LNCaP clone FGC (cell line): ENCODE measurements at regions not wholly inside any gene's neighbourhood (a gene's known extent, or its start where the extent isn't known, plus 50 kb on each side); places are given as distances from the start of the nearest gene placed in this dataset.
"Not testable (repeated sequence)": the region's sequence is repeated elsewhere in the genome, so short reads cannot be mapped to it uniquely, and the experiment has no call there.

Source experiments
- DNase-seq: peaks from one replicate; pipeline ENCODE4 v3.0.0-alpha.2; 2011; ENCODE audit warnings: low read depth
- H3K4me3 ChIP-seq: 2 replicates; pipeline ENCODE4 v1.5.1; 2011; ENCODE audit warnings: mild to moderate bottlenecking, low read depth, low read length, control low read depth
- TF ChIP-seq, protein P1 (sequence below): IDR thresholded peaks from 2 replicates; pipeline ENCODE4 v1.5.1; 2012; ENCODE audit warnings: mild to moderate bottlenecking; ENCODE audit not compliant: control insufficient read depth, insufficient read depth; ENCODE audit errors: extremely low read depth

DNA sequence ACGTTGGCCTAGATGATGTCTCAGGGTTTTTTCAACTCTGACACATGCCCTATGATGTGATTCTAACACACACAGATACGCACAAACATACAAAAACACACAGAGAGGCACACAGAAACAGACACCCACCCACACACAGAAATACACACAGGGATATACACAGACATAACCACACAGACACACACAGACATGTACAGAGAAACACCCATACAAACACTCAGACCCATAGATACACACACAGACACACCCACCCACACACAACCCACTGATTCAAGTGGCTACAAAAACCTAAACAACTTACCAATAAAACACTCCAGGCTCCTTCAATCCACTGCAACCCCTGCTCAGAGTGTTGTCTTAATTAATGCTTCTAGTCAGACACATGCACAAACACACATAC is 244.6 kb upstream of the CCL2 start:
- no peak for DNase-seq
- H3K4me3 ChIP-seq, result no peak overlapping the region
- TF ChIP-seq, protein P1, sequence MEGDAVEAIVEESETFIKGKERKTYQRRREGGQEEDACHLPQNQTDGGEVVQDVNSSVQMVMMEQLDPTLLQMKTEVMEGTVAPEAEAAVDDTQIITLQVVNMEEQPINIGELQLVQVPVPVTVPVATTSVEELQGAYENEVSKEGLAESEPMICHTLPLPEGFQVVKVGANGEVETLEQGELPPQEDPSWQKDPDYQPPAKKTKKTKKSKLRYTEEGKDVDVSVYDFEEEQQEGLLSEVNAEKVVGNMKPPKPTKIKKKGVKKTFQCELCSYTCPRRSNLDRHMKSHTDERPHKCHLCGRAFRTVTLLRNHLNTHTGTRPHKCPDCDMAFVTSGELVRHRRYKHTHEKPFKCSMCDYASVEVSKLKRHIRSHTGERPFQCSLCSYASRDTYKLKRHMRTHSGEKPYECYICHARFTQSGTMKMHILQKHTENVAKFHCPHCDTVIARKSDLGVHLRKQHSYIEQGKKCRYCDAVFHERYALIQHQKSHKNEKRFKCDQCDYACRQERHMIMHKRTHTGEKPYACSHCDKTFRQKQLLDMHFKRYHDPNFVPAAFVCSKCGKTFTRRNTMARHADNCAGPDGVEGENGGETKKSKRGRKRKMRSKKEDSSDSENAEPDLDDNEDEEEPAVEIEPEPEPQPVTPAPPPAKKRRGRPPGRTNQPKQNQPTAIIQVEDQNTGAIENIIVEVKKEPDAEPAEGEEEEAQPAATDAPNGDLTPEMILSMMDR, result no peak

- TF ChIP-seq, protein P1, result no peak
- no peak overlapping the region for H3K4me3 ChIP-seq
- DNase-seq, result no peak
These were observed 243.5 kb upstream of the CCL2 start for GRCh38 chr17:34011599-34011998.

- TF ChIP-seq, protein P1, result no peak
- DNase-seq, result no peak
- H3K4me3 ChIP-seq, result no peak overlapping the region
These were observed 242.2 kb upstream of the CCL2 start for GRCh38 chr17:34012709-34013375.

DNA sequence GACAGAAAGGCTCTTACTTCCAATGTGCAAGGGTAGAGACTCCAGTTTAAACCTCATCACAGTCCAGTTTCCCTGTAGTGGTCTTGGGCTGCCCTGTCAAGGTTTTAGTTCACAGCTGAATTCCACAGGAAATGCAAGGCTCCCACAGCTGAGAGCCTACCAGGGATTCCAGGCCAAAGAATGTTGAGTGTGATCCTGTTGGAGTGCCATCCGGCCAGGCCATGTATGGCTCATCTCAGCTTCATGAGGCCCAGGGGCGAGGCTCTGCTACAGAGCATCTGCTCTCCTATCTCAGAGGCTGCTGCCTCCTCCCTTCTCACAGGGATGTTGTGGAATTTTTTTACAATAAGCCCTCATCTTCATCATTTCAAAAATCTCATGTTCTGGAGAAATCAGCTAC is 239.8 kb upstream of the CCL2 start:
- no peak for DNase-seq
- TF ChIP-seq, protein P1, result no peak
- H3K4me3 ChIP-seq, result no peak overlapping the region

GRCh38 chr17:34024386-34024785 is 230.7 kb upstream of the CCL2 start:
- TF ChIP-seq, protein P1, result no peak
- no peak overlapping the region for H3K4me3 ChIP-seq
- DNase-seq, result no peak

DNA sequence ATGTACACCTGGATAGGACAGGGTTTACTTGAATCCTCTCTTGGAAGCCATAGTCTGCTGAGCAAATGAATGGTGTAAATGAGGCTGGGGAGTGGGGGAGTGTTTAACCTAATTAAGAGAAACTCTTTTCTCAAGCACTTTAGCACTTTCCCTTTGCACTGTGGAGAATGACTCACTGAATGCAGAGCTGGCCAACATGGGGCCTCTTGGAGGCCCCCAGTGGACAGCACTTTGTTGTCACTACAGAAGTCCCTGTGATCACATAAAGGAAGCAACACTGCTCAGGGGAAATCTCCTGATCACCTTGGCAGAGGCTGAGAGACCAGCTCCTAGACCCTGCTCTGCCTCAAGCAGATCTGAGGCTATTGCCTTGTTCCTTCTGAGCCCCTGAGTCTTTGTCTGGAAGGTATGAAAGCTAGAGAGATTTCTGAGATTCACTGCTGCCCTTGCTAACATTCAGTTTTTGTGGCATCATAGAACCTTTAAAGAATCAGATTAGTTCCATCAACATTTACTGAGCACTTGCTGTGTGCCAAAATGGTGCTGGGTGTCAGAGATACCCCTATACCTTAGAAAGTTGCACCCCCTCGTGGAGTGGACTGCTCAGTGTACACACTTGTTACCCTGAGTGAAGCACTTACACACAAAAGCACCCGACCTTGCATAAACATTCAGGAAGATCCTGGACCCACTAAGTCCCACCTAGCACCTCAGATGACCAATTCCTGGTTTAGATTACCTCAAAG is 230.1 kb upstream of the CCL2 start:
- no peak overlapping the region for H3K4me3 ChIP-seq
- TF ChIP-seq, protein P1, result no peak
- no peak for DNase-seq

DNA sequence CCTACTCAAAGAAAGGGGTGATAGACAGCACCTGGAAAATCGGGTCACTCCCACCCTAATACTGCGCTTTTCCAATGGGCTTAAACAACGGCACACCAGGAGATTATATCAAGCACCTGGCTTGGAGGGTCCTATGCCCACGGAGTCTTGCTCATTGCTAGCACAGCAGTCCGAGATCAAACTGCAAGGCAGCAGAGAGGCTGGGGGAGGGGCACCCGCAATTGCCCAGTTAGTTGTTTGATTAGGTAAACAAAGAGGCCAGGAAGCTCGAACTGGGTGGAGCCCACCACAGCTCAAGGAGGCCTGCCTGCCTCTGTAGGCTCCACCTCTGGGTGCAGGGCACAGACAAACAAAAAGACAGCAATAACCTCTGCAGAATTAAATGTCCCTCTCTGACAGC is 224.5 kb upstream of the CCL2 start:
- not testable (repeated sequence) for H3K4me3 ChIP-seq, DNase-seq

DNA sequence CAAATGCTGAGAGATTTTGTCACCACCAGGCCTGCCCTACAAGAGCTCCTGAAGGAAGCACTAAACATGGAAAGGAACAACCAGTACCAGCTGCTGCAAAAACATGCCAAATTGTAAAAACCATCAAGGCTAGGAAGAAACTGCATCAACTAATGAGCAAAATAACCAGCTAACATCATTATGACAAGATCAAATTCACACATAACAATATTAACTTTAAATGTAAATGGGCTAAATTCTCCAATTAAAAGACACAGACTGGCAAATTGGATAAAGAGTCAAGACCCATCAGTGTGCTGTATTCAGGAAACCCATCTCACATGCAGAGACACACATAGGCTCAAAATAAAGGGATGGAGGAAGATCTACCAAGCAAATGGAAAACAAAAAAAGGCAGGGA is 222.8 kb upstream of the CCL2 start:
- DNase-seq, H3K4me3 ChIP-seq: not testable (repeated sequence)

- H3K4me3 ChIP-seq, DNase-seq: not testable (repeated sequence)
These were observed 216.3 kb upstream of the CCL2 start for GRCh38 chr17:34038786-34039185.

DNA sequence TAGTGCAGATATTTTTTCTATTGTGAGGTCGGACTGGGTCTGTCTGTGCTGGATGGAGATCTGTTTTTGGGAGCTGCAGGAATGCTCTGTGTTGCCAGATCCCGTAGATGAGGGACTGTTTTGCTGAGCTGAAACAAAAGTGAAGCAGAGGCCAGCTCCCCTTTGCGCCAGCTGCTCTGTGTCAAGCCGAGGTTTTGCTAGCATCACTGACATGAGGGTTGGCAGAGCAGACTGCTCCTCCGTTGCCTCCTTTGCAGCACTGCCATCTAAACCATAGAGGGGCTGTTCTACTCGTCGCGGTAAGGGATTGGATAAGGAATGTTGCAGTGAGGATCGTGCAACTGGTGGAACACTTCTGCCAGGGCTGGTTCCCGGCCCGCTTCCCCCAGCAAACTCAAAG is 215.9 kb upstream of the CCL2 start:
- H3K4me3 ChIP-seq, DNase-seq: not testable (repeated sequence)

DNA sequence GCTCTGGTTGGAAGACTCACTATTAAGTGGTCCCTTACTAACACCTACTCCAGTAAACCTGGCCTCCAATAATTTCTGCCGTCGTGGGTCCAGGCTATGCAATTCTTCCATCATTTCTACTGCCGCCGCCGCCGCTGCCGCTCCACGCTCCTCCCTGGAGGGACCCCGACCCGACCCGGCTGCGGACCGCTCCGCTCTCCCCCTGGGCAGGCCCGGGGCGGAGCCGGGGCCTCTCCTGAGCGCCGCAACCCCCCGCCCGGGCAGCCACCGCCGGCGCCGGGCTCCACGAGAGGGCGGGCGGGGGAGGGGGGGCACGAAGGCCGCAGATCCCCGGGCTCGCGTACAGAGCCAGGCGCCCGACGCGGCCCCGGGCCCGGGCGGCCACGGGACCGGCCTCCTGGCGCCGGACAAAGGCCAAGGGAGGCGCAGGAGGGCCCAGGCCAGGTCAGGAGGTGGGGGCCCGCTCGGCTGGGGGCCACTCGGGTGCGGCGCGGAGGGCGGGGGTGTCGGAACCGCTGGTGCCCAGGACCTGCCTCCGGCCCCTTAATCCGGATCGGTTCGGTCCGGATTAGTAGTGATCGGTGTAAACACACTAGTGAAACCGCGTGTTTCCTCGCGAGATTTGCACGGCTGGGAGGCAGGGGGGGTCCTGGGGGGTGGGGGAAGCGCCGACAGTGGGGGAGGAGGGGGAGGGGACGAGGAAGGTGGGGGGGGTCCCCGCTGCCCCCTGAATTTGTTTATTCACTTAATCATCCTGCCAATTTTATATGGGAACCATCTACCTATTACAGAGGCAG is 215.1 kb upstream of the CCL2 start:
- not testable (repeated sequence) for DNase-seq, H3K4me3 ChIP-seq
